ENCODE measurements at regions not wholly inside any gene's neighbourhood (a gene's known extent, or its start where the extent isn't known, plus 50 kb on each side); places are given as distances from the start of the nearest gene placed in this dataset.

- H3K9ac ChIP-seq (ENCODE audit: low read depth in 1 of 2, low read length in 2 of 2) = no peak overlapping the region
These were observed 79.6 kb upstream of the PKDCC start for GRCh38 chr2:41968182-41968578.

DNA sequence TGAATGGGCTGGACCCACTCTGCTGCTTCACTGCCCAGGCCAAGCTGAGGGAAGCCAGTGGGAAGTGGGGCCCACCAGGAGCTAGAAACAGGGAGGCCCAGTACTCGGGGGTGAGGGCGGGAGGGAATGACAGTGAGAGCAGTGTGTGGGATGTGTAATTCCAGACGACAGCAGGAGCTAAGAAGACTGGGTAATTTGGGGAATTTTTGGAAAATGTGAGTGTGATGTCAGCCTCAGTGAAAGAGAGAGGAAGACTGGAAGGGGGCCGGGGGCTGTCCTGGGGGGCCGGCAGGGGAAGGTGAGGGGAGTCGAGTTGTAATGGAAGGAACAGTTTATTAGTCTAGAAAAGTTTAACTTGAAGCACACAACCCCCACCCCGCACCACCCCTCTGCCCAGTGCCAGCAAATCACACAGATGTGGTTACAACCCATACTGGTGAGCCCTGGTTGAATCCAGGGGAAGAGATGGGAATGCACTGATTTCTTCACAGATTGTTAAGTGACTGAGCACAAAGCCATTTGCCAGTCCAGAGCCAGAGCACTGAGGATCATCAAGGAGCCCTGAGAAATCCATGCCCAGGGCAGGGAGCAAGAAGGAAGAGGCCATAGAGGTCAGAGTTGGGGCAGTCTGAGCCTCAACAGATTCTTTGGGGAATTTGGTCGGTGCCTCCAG is 76.7 kb upstream of the PKDCC start:
- 86% methylated on average over 8 of the region's 8 CpGs for WGBS
- no peaks in the 10 kb centered on the region for H3K36me3 ChIP-seq (ENCODE audit: control insufficient read depth in 4 of 4, insufficient read depth in 3 of 4, low read depth in 1 of 4, low read length in 3 of 4)
- H3K9ac ChIP-seq (ENCODE audit: low read depth in 1 of 2, low read length in 2 of 2) = no peak overlapping the region
- no peak overlapping the region for H3K27ac ChIP-seq (ENCODE audit: low read depth in 1 of 2, low read length in 2 of 2)
- peaks cover 0 to 3% (median 1%) of the 10 kb centered on the region in 4 donors for H3K4me1 ChIP-seq (ENCODE audit: control insufficient read depth in 4 of 4, insufficient read depth in 4 of 4, low read length in 3 of 4)
- H3K27me3 ChIP-seq (ENCODE audit: control insufficient read depth in 4 of 4, insufficient read depth in 4 of 4, low read length in 3 of 4) = peaks cover 0 to 2% (median 0%) of the 10 kb centered on the region in 4 donors
- no peak for DNase-seq (ENCODE audit: low spot score)
- H3K4me3 ChIP-seq (ENCODE audit: low read depth in 1 of 3, low read length in 3 of 3) = no peak overlapping the region
- H3K9me3 ChIP-seq (ENCODE audit: control insufficient read depth in 4 of 4, low read length in 3 of 4) = no peaks in the 10 kb centered on the region
- TF ChIP-seq GABPA (IDR thresholded peaks at IDR 0.05 in 1 of 2, conservative IDR thresholded peaks at IDR 0.05 in 1 of 2) = no peak
- TF ChIP-seq FOXA2 (IDR thresholded peaks at IDR 0.05) = no peak
- TF ChIP-seq REST (IDR thresholded peaks at IDR 0.05) = no peak
- TF ChIP-seq SP1 (IDR thresholded peaks at IDR 0.05) = no peak
- TF ChIP-seq, protein P1, sequence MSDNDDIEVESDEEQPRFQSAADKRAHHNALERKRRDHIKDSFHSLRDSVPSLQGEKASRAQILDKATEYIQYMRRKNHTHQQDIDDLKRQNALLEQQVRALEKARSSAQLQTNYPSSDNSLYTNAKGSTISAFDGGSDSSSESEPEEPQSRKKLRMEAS (IDR thresholded peaks at IDR 0.05) = no peak
- no peak for TF ChIP-seq HNF4G (IDR thresholded peaks at IDR 0.05)
- no peak for TF ChIP-seq RXRA (IDR thresholded peaks at IDR 0.05)
- no peak for TF ChIP-seq EGR1 (IDR thresholded peaks at IDR 0.05; ENCODE audit: low read depth in 2 of 2)
- no peak for TF ChIP-seq NR2F2 (IDR thresholded peaks at IDR 0.05)
- TF ChIP-seq JUND (IDR thresholded peaks at IDR 0.05) = no peak
- TF ChIP-seq TAF1 (conservative IDR thresholded peaks at IDR 0.05) = no peak
- TF ChIP-seq ZBTB33 (IDR thresholded peaks at IDR 0.05) = no peak
- TF ChIP-seq HNF4A (conservative IDR thresholded peaks at IDR 0.05) = no peak

More at GRCh38 chr2:41968182-41968578, 79.6 kb upstream of the PKDCC start:
- H3K27me3 ChIP-seq (ENCODE audit: control insufficient read depth in 4 of 4, insufficient read depth in 4 of 4, low read length in 3 of 4) = peaks cover 0 to 2% (median 0%) of the 10 kb centered on the region in 4 donors
- 68% methylated on average over 2 of the region's 2 CpGs for WGBS
- H3K9me3 ChIP-seq (ENCODE audit: control insufficient read depth in 4 of 4, low read length in 3 of 4) = no peaks in the 10 kb centered on the region
- no peak overlapping the region for H3K4me3 ChIP-seq (ENCODE audit: low read depth in 1 of 3, low read length in 3 of 3)
- no peak overlapping the region for H3K27ac ChIP-seq (ENCODE audit: low read depth in 1 of 2, low read length in 2 of 2)
- TF ChIP-seq TAF1 (conservative IDR thresholded peaks at IDR 0.05) (no peak), FOXA1 (IDR thresholded peaks at IDR 0.05) (no peak), HNF4G (IDR thresholded peaks at IDR 0.05) (no peak), SP1 (IDR thresholded peaks at IDR 0.05) (no peak), EGR1 (IDR thresholded peaks at IDR 0.05; ENCODE audit: low read depth in 2 of 2) (no peak), ZBTB33 (IDR thresholded peaks at IDR 0.05) (no peak), CTCF (IDR thresholded peaks at IDR 0.05; ENCODE audit: low read depth, low read length, missing input control) (no peak)
- TF ChIP-seq, protein P2, sequence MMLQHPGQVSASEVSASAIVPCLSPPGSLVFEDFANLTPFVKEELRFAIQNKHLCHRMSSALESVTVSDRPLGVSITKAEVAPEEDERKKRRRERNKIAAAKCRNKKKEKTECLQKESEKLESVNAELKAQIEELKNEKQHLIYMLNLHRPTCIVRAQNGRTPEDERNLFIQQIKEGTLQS (IDR thresholded peaks at IDR 0.05) = no peak
- H3K4me1 ChIP-seq (ENCODE audit: control insufficient read depth in 4 of 4, insufficient read depth in 4 of 4, low read length in 3 of 4) = peaks cover 0 to 11% (median 3%) of the 10 kb centered on the region in 4 donors
- DNase-seq (ENCODE audit: low spot score) = no peak
- H3K36me3 ChIP-seq (ENCODE audit: control insufficient read depth in 4 of 4, insufficient read depth in 3 of 4, low read depth in 1 of 4, low read length in 3 of 4) = no peaks in the 10 kb centered on the region
